H1 (cell line): ENCODE measurements at regions not wholly inside any gene's neighbourhood (a gene's known extent, or its start where the extent isn't known, plus 50 kb on each side); places are given as distances from the start of the nearest gene placed in this dataset.

Source experiments
- CTCF ChIA-PET: fragments of 300-600 bp; sonication (Branson Sonifier 250); formaldehyde crosslinking; loops from one replicate; lab custom pipeline; 2021; ENCODE audit not compliant: partially characterized antibody; lab: Charles Lee
- POLR2A ChIA-PET: fragments of 300-600 bp; sonication (Branson Sonifier 250); formaldehyde crosslinking; loops from one replicate; lab custom pipeline; 2021; ENCODE audit warnings: inconsistent platforms; ENCODE audit not compliant: partially characterized antibody; lab: Charles Lee
- DNase-seq, 2 experiments: peaks; one replicate each; pipeline versions ENCODE4 v3.0.0 to v3.0.0-alpha.2; 2010 to 2022; ENCODE audit warnings: low spot score in 2 of 2, low read depth in 1 of 2, mixed read lengths in 1 of 2
- FAIRE-seq: peaks from 2 replicates; lab custom pipeline; 2011; peaks lifted over from hg19 to GRCh38; lab: Jason Lieb, UNC
- H2AFZ ChIP-seq: 2 replicates; pipeline ENCODE4 v1.8.1; 2012; ENCODE audit warnings: low read length, inconsistent platforms
- H2AK5ac ChIP-seq: 2 replicates; pipeline ENCODE4 v1.6.1; 2013; ENCODE audit warnings: low read depth, low read length
- H2BK120ac ChIP-seq: replicated peaks from 2 replicates; pipeline ENCODE3; 2013; ENCODE audit warnings: low read depth, low read length, inconsistent platforms
- H2BK12ac ChIP-seq: 2 replicates; pipeline ENCODE4 v1.6.1; 2013; ENCODE audit warnings: low read depth, low read length
- H2BK15ac ChIP-seq: 2 replicates; pipeline ENCODE4 v1.6.1; 2013; ENCODE audit warnings: low read length
- H2BK20ac ChIP-seq: 2 replicates; pipeline ENCODE4 v1.6.1; 2013; ENCODE audit warnings: low read length
- H2BK5ac ChIP-seq: 2 replicates; pipeline ENCODE4 v1.6.1; 2013; ENCODE audit warnings: low read depth, low read length
- H3K14ac ChIP-seq: 2 replicates; pipeline ENCODE4 v1.6.1; 2013; ENCODE audit warnings: inconsistent platforms; ENCODE audit not compliant: insufficient read length
- H3K18ac ChIP-seq: 2 replicates; pipeline ENCODE4 v1.6.1; 2013; ENCODE audit warnings: low read length; ENCODE audit errors: extremely low read depth
- H3K23ac ChIP-seq: 2 replicates; pipeline ENCODE4 v1.6.1; 2013; ENCODE audit warnings: inconsistent platforms; ENCODE audit not compliant: insufficient read length
- H3K23me2 ChIP-seq: 2 replicates; pipeline ENCODE4 v1.6.1; 2013; ENCODE audit warnings: low read depth, low read length
- H3K27ac ChIP-seq: 2 replicates; pipeline ENCODE4 v1.6.1; 2011; ENCODE audit warnings: low read depth, low read length, inconsistent platforms
- H3K27me3 ChIP-seq, 4 experiments: replicated peaks in 1 of 4; 1 replicate in 1 of 4; 2 replicates in 3 of 4; pipeline versions ENCODE4 v1.6.1 to v1.8.1; 2011 to 2013; ENCODE audit warnings: low read length in 3 of 4, mild to moderate bottlenecking in 3 of 4, inconsistent platforms in 2 of 4, mixed read lengths in 2 of 4, moderate library complexity in 1 of 4; ENCODE audit not compliant: control insufficient read depth in 3 of 4, insufficient read depth in 3 of 4; ENCODE audit errors: extremely low read depth in 1 of 4
- H3K36me3 ChIP-seq, 4 experiments: 2 replicates each; pipeline versions ENCODE4 v1.6.1 to v1.8.1; 2011 to 2013; ENCODE audit warnings: mild to moderate bottlenecking in 4 of 4, low read length in 3 of 4, moderate library complexity in 2 of 4, control low read depth in 1 of 4, inconsistent platforms in 1 of 4; ENCODE audit not compliant: insufficient read depth in 4 of 4, control insufficient read depth in 2 of 4
- H3K4ac ChIP-seq: replicated peaks from 2 replicates; pipeline ENCODE3; 2013; ENCODE audit warnings: low read length, low read depth, mixed read lengths, inconsistent platforms; ENCODE audit not compliant: insufficient read length
- H3K4me1 ChIP-seq, 4 experiments: replicated peaks in 1 of 4; 1 replicate in 1 of 4; 2 replicates in 3 of 4; pipeline versions ENCODE4 v1.6.1 to v1.8.1; 2011 to 2013; ENCODE audit warnings: low read length in 3 of 4, inconsistent platforms in 2 of 4, mixed read lengths in 1 of 4; ENCODE audit not compliant: insufficient read depth in 4 of 4, control insufficient read depth in 3 of 4
- H3K4me2 ChIP-seq, 2 experiments: 2 replicates each; pipeline versions ENCODE4 v1.6.1 to v1.8.1; 2011 to 2013; ENCODE audit warnings: low read depth in 2 of 2, low read length in 2 of 2, control low read depth in 1 of 2, inconsistent platforms in 1 of 2, mild to moderate bottlenecking in 1 of 2; ENCODE audit not compliant: insufficient read depth in 1 of 2
- H3K4me3 ChIP-seq, 4 experiments: fragments of 200-600, 300-600 bp in 1 of 4; sonication (generic), shearing (Covaris generic), sonication (Bioruptor Twin) in 1 of 4; 2 replicates each; pipeline versions ENCODE4 v1.5.1 to v1.8.1; 2011 to 2016; ENCODE audit warnings: low read length in 4 of 4, low read depth in 3 of 4, control low read depth in 2 of 4, inconsistent platforms in 2 of 4, mild to moderate bottlenecking in 2 of 4, mixed read lengths in 1 of 4, moderate library complexity in 1 of 4; ENCODE audit not compliant: insufficient read depth in 2 of 4; ENCODE audit errors: extremely low read depth in 1 of 4
- H3K56ac ChIP-seq: replicated peaks from 2 replicates; pipeline ENCODE3; 2013; ENCODE audit warnings: low read depth, mild to moderate bottlenecking, mixed read lengths, low read length, inconsistent platforms; ENCODE audit not compliant: insufficient read length
- H3K79me1 ChIP-seq: 2 replicates; pipeline ENCODE4 v1.6.1; 2013; ENCODE audit warnings: low read depth, low read length, control low read depth
- H3K79me2 ChIP-seq, 2 experiments: 2 replicates each; pipeline versions ENCODE4 v1.6.1 to v1.8.1; 2012 to 2013; ENCODE audit warnings: low read length in 2 of 2, mild to moderate bottlenecking in 2 of 2, inconsistent platforms in 1 of 2; ENCODE audit not compliant: insufficient read depth in 2 of 2, control insufficient read depth in 1 of 2
- H3K9ac ChIP-seq, 4 experiments: replicated peaks in 1 of 4; 1 replicate in 1 of 4; 2 replicates in 3 of 4; pipeline versions ENCODE4 v1.6.1 to v1.8.1; 2011 to 2013; ENCODE audit warnings: low read depth in 3 of 4, low read length in 3 of 4, control low read depth in 2 of 4, mild to moderate bottlenecking in 2 of 4, moderate library complexity in 2 of 4, inconsistent platforms in 1 of 4; ENCODE audit errors: extremely low read depth in 1 of 4
- H3K9me3 ChIP-seq, 2 experiments: 2 replicates each; pipeline versions ENCODE4 v1.6.1 to v1.8.1; 2012 to 2013; ENCODE audit warnings: mild to moderate bottlenecking in 2 of 2, moderate library complexity in 2 of 2, control low read depth in 1 of 2, inconsistent platforms in 1 of 2, low read depth in 1 of 2, low read length in 1 of 2, mixed read lengths in 1 of 2; ENCODE audit not compliant: insufficient read depth in 2 of 2
- H4K20me1 ChIP-seq, 2 experiments: replicated peaks in 1 of 2; 2 replicates each; pipeline versions ENCODE3 to v1.8.1; 2011 to 2013; ENCODE audit warnings: inconsistent platforms in 2 of 2, low read length in 2 of 2, mild to moderate bottlenecking in 1 of 2; ENCODE audit not compliant: insufficient read depth in 2 of 2, control insufficient read depth in 1 of 2
- H4K5ac ChIP-seq: 2 replicates; pipeline ENCODE4 v1.6.1; 2013; ENCODE audit warnings: low read length, low read depth, mixed read lengths, inconsistent platforms; ENCODE audit not compliant: insufficient read length
- H4K8ac ChIP-seq: 2 replicates; pipeline ENCODE4 v1.8.0; 2013; ENCODE audit warnings: mild to moderate bottlenecking, moderate library complexity, low read length, inconsistent platforms; ENCODE audit not compliant: insufficient read depth; ENCODE audit errors: extremely low read depth
- H4K91ac ChIP-seq: replicated peaks from 2 replicates; pipeline ENCODE3; 2013; ENCODE audit warnings: low read length, mixed read lengths, inconsistent platforms; ENCODE audit not compliant: insufficient read length
- ASH2L ChIP-seq: fragments of 200-600, 300-600 bp; sonication (generic); IDR thresholded peaks from one replicate; pipeline ENCODE4 v1.7.1; 2017; ENCODE audit warnings: low read length
- BRCA1 ChIP-seq: IDR thresholded peaks from 2 replicates; pipeline ENCODE4 v1.6.1; 2012; ENCODE audit warnings: low read depth, low read length, improper control_type of control experiment
- CBX5 ChIP-seq: fragments of 300-800, 300-1000 bp; sonication (generic); IDR thresholded peaks from 2 replicates; pipeline ENCODE4 v1.7.1; 2016; ENCODE audit warnings: antibody characterized with exemption, low read length, low read depth
- CBX8 ChIP-seq: fragments of 300-800, 300-1000 bp; sonication (generic); IDR thresholded peaks from 2 replicates; pipeline ENCODE4 v1.7.1; 2016; ENCODE audit warnings: low read depth, low read length, borderline replicate concordance
- CREB1 ChIP-seq: IDR thresholded peaks from 2 replicates; pipeline ENCODE4 v1.6.1; 2012; ENCODE audit warnings: inconsistent platforms
- CTBP2 ChIP-seq: IDR thresholded peaks from 2 replicates; pipeline ENCODE4 v1.7.0; 2011; ENCODE audit warnings: borderline replicate concordance, mild to moderate bottlenecking, moderate library complexity, mixed read lengths, low read length; ENCODE audit not compliant: insufficient read depth, insufficient read length
- EGR1 ChIP-seq: IDR thresholded peaks from 2 replicates; pipeline ENCODE4 v1.6.1; 2011; ENCODE audit warnings: low read depth, low read length, borderline replicate concordance
- KDM4A ChIP-seq: IDR thresholded peaks from one replicate; pipeline ENCODE4 v1.7.1; 2012; ENCODE audit warnings: low read depth, mild to moderate bottlenecking, moderate library complexity, low read length, inconsistent platforms; ENCODE audit not compliant: severe bottlenecking
- POLR2A ChIP-seq, 2 experiments: IDR thresholded peaks; 1 replicate in 1 of 2; 2 replicates in 1 of 2; pipeline ENCODE4 v1.6.1; 2011; ENCODE audit warnings: low read depth in 2 of 2, low read length in 2 of 2, mild to moderate bottlenecking in 2 of 2; ENCODE audit errors: control extremely low read depth in 1 of 2
- RXRA ChIP-seq: IDR thresholded peaks from 2 replicates; pipeline ENCODE4 v1.6.1; 2011; ENCODE audit warnings: low read depth, mild to moderate bottlenecking, low read length, moderate library complexity; ENCODE audit not compliant: insufficient read depth
- SP1 ChIP-seq: IDR thresholded peaks from 2 replicates; pipeline ENCODE4 v1.6.1; 2011; ENCODE audit warnings: low read depth, low read length
- SUZ12 ChIP-seq: fragments of 200-600 bp; sonication (generic); IDR thresholded peaks from 2 replicates; pipeline ENCODE4 v1.6.1; 2012; ENCODE audit warnings: mild to moderate bottlenecking, inconsistent platforms, low read length, moderate library complexity, mixed read lengths
- TBP ChIP-seq: IDR thresholded peaks from 2 replicates; pipeline ENCODE4 v1.6.1; 2011; ENCODE audit warnings: low read depth, low read length, improper control_type of control experiment
- USF2 ChIP-seq: IDR thresholded peaks from 2 replicates; pipeline ENCODE4 v1.6.1; 2011; ENCODE audit warnings: low read length, improper control_type of control experiment
- WGBS, 2 experiments: shearing (Covaris generic) in 1 of 2; methylation state at CpG; one replicate each; pipeline versions ENCODE4 v1.1.6 to v1.1.7; 2013 to 2015; ENCODE audit warnings: low lambda C conversion rate in 2 of 2, mixed read lengths in 2 of 2, inconsistent platforms in 1 of 2, low coverage in 1 of 2, missing lambda C conversion rate in 1 of 2; ENCODE audit not compliant: insufficient replicate concordance in 2 of 2, insufficient coverage in 1 of 2, insufficient read length in 1 of 2; ENCODE audit errors: extremely low coverage in 1 of 2, missing lambda C conversion rate in 1 of 2; 5-methylcytosine and 5-hydroxymethylcytosine counted together

GRCh38 chr16:86910161-86910769 lies 331.9 kb downstream of the FOXL1 start:
- no peak overlapping the region for H4K91ac ChIP-seq
- H2BK120ac ChIP-seq, result no peak overlapping the region
- no peaks in the 10 kb centered on the region for H4K20me1 ChIP-seq
- H2AK5ac ChIP-seq, result no peak overlapping the region
- H3K9me3 ChIP-seq, result no peaks in the 10 kb centered on the region
- H4K8ac ChIP-seq, result no peak overlapping the region
- DNase-seq (no peak), FAIRE-seq (no peak)
- H3K56ac ChIP-seq, result no peak overlapping the region
- CTCF ChIA-PET, result interaction anchor here (0.8 kb wide), 1 partner anchor 9 kb away, joined by 3 read pairs; no protein-coding TSS in a partner anchor
- no peak overlapping the region for H3K4ac ChIP-seq
- no peak overlapping the region for H2AFZ ChIP-seq
- H3K27ac ChIP-seq, result no peak overlapping the region
- H2BK20ac ChIP-seq, result no peak overlapping the region
- H2BK5ac ChIP-seq, result no peak overlapping the region
- no peak overlapping the region for H3K9ac ChIP-seq
- H3K14ac ChIP-seq, result no peak overlapping the region
- no peaks in the 10 kb centered on the region; a peak in 1 of 7 replicates for H3K4me1 ChIP-seq
- no peak overlapping the region for H4K5ac ChIP-seq
- no peak overlapping the region for H3K18ac ChIP-seq
- H3K23ac ChIP-seq, result no peak overlapping the region
- H3K36me3 ChIP-seq, result no peaks in the 10 kb centered on the region
- H3K27me3 ChIP-seq, result no peaks in the 10 kb centered on the region; a peak in 1 of 7 replicates
- H3K4me2 ChIP-seq, result no peak overlapping the region
- POLR2A ChIA-PET, result no interaction called here
- peaks cover 7% of the 10 kb centered on the region for H3K23me2 ChIP-seq
- no peaks in the 10 kb centered on the region; the same call in 1 of the 2 replicates for H3K79me1 ChIP-seq
- no peak overlapping the region for H3K4me3 ChIP-seq
- WGBS, 2 experiments, result 92% methylated on average over 15 of the region's 16 CpGs; no CpG with 5 or more reads in 1 of the 2 experiments
- no peak overlapping the region for H2BK12ac ChIP-seq
- H2BK15ac ChIP-seq, result no peak overlapping the region
- H3K79me2 ChIP-seq, result no peaks in the 10 kb centered on the region
- TF ChIP-seq EGR1 (no peak), TBP (no peak), SUZ12 (no peak), BRCA1 (no peak), SP1 (no peak), KDM4A (no peak), POLR2A (IDR thresholded peaks at IDR 0.05; ENCODE audit: control extremely low read depth in 1 of 2, low read depth in 2 of 2, low read length in 2 of 2) (no peak), CTBP2 (no peak), CBX5 (no peak), RXRA (no peak), CREB1 (no peak), CBX8 (no peak), USF2 (no peak), ASH2L (no peak)
